ENCODE measurements at regions not wholly inside any gene's neighbourhood (a gene's known extent, or its start where the extent isn't known, plus 50 kb on each side); places are given as distances from the start of the nearest gene placed in this dataset.
"Not testable (repeated sequence)": the region's sequence is repeated elsewhere in the genome, so short reads cannot be mapped to it uniquely, and the experiment has no call there.

- Histone ChIP-seq H3K4me2 (ENCODE audit: low read depth, low read length, poor library complexity, severe bottlenecking) (no peak overlapping the region), H3K9ac (ENCODE audit: low read length) (no peak overlapping the region), H3K27me3 (ENCODE audit: low read length) (no peaks in the 10 kb centered on the region), H3K79me2 (ENCODE audit: low read length) (no peaks in the 10 kb centered on the region), H4K20me1 (ENCODE audit: insufficient read depth, low read depth, low read length) (no peaks in the 10 kb centered on the region), H3K9me2 (replicated peaks; ENCODE audit: insufficient read depth, low read length) (no peaks in the 10 kb centered on the region), H3K4me3 (ENCODE audit: low read length) (no peak overlapping the region), H3K36me3 (ENCODE audit: insufficient read depth, low read length) (no peaks in the 10 kb centered on the region), H3K27ac (ENCODE audit: low read length) (no peak overlapping the region), H3K9me3 (ENCODE audit: low read length) (no peaks in the 10 kb centered on the region), H2AFZ (ENCODE audit: low read length) (no peak overlapping the region), H3K4me1 (ENCODE audit: low read length) (no peaks in the 10 kb centered on the region)
- DNase-seq = no peak
Observed at GRCh38 chr17:14590459-14591250, 289.8 kb downstream of the HS3ST3B1 start.

- Histone ChIP-seq H3K4me3 (ENCODE audit: low read length) (no peak overlapping the region), H3K36me3 (ENCODE audit: insufficient read depth, low read length) (no peaks in the 10 kb centered on the region), H3K27me3 (ENCODE audit: low read length) (no peaks in the 10 kb centered on the region), H2AFZ (ENCODE audit: low read length) (no peak overlapping the region), H3K4me2 (ENCODE audit: low read depth, low read length, poor library complexity, severe bottlenecking) (no peak overlapping the region), H3K9me3 (ENCODE audit: low read length) (no peaks in the 10 kb centered on the region), H3K27ac (ENCODE audit: low read length) (no peak overlapping the region), H3K79me2 (ENCODE audit: low read length) (no peaks in the 10 kb centered on the region), H3K9me2 (replicated peaks; ENCODE audit: insufficient read depth, low read length) (no peaks in the 10 kb centered on the region), H3K9ac (ENCODE audit: low read length) (no peak overlapping the region), H3K4me1 (ENCODE audit: low read length) (no peaks in the 10 kb centered on the region), H4K20me1 (ENCODE audit: insufficient read depth, low read depth, low read length) (no peaks in the 10 kb centered on the region)
- DNase-seq = no peak
Observed at GRCh38 chr17:14585099-14585498, 284.2 kb downstream of the HS3ST3B1 start.

DNA sequence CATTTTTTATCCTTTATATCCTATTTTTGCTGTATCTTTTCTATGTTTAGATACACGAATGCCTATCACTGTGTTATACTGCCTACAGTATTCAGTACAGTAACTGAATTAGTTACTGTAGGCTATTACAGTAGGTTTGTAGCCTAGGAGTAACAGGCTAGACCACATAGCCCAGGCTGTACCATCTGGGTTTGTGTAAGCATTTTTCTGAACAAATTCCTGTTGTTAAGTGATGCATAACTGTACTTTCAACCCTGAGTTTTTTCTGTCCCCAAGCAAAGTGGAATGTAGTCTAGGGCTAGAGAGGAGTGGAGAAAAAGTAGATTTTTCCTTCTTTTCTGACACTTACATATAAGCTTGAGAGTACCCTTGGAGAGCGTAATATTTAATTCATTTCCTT is 282.1 kb downstream of the HS3ST3B1 start:
- H2AFZ ChIP-seq (ENCODE audit: low read length) = no peak overlapping the region
- H3K27ac ChIP-seq (ENCODE audit: low read length) = no peak overlapping the region
- no peak overlapping the region for H3K4me3 ChIP-seq (ENCODE audit: low read length)
- no peaks in the 10 kb centered on the region for H3K9me3 ChIP-seq (ENCODE audit: low read length)
- DNase-seq = no peak
- H3K36me3 ChIP-seq (ENCODE audit: insufficient read depth, low read length) = no peaks in the 10 kb centered on the region
- H3K79me2 ChIP-seq (ENCODE audit: low read length) = no peaks in the 10 kb centered on the region
- H3K4me2 ChIP-seq (ENCODE audit: low read depth, low read length, poor library complexity, severe bottlenecking) = no peak overlapping the region
- H3K4me1 ChIP-seq (ENCODE audit: low read length) = no peaks in the 10 kb centered on the region
- no peaks in the 10 kb centered on the region for H4K20me1 ChIP-seq (ENCODE audit: insufficient read depth, low read depth, low read length)
- no peaks in the 10 kb centered on the region for H3K9me2 ChIP-seq (replicated peaks; ENCODE audit: insufficient read depth, low read length)
- no peaks in the 10 kb centered on the region for H3K27me3 ChIP-seq (ENCODE audit: low read length)
- H3K9ac ChIP-seq (ENCODE audit: low read length) = no peak overlapping the region

- 0 out of 2 replicates have a peak, but pooled peaks cover 2% of the 10 kb centered on the region for H3K9me3 ChIP-seq (ENCODE audit: low read length)
- no peak overlapping the region for H3K4me2 ChIP-seq (ENCODE audit: low read depth, low read length, poor library complexity, severe bottlenecking)
- H3K4me3 ChIP-seq (ENCODE audit: low read length) = no peak overlapping the region
- H3K79me2 ChIP-seq (ENCODE audit: low read length) = no peaks in the 10 kb centered on the region
- H3K27me3 ChIP-seq (ENCODE audit: low read length) = no peaks in the 10 kb centered on the region
- H2AFZ ChIP-seq (ENCODE audit: low read length) = no peak overlapping the region
- H3K9me2 ChIP-seq (replicated peaks; ENCODE audit: insufficient read depth, low read length) = no peaks in the 10 kb centered on the region
- H3K9ac ChIP-seq (ENCODE audit: low read length) = no peak overlapping the region
- no peak for DNase-seq
- H3K27ac ChIP-seq (ENCODE audit: low read length) = no peak overlapping the region
- H3K36me3 ChIP-seq (ENCODE audit: insufficient read depth, low read length) = no peaks in the 10 kb centered on the region
- H3K4me1 ChIP-seq (ENCODE audit: low read length) = no peaks in the 10 kb centered on the region
- H4K20me1 ChIP-seq (ENCODE audit: insufficient read depth, low read depth, low read length) = no peaks in the 10 kb centered on the region
Observed at GRCh38 chr17:14581186-14581830, 280.4 kb downstream of the HS3ST3B1 start.

GRCh38 chr17:14580499-14580898 is 279.6 kb downstream of the HS3ST3B1 start:
- Histone ChIP-seq H3K9ac (ENCODE audit: low read length) (no peak overlapping the region), H2AFZ (ENCODE audit: low read length) (no peak overlapping the region), H3K9me2 (replicated peaks; ENCODE audit: insufficient read depth, low read length) (no peaks in the 10 kb centered on the region), H3K27ac (ENCODE audit: low read length) (no peak overlapping the region), H4K20me1 (ENCODE audit: insufficient read depth, low read depth, low read length) (no peaks in the 10 kb centered on the region), H3K79me2 (ENCODE audit: low read length) (no peaks in the 10 kb centered on the region), H3K27me3 (ENCODE audit: low read length) (no peaks in the 10 kb centered on the region), H3K4me2 (ENCODE audit: low read depth, low read length, poor library complexity, severe bottlenecking) (no peak overlapping the region), H3K36me3 (ENCODE audit: insufficient read depth, low read length) (no peaks in the 10 kb centered on the region), H3K4me3 (ENCODE audit: low read length) (no peak overlapping the region), H3K4me1 (ENCODE audit: low read length) (no peaks in the 10 kb centered on the region), H3K9me3 (ENCODE audit: low read length) (0 out of 2 replicates have a peak, but pooled peaks cover 2% of the 10 kb centered on the region)
- no peak for DNase-seq

DNA sequence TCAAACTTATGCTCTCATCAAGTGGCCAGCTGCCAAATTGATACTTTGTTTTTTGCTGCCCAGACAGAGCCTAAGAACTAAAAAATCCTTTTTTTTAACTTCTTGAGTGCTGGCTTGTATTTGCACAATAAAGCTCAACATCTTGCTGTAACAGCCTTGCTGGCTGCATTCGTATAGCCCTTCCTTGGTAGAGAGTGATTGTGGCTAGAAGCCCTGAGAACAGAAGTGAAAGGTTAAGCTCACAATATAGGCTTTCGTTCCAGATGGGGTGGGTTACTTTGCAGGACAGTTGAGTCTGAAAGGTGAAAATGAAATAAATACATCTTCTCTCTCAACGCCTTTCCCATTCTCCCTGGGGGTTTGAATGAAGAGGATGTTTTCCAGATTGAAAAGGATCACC is 278.8 kb downstream of the HS3ST3B1 start:
- H3K9me2 ChIP-seq (replicated peaks; ENCODE audit: insufficient read depth, low read length) = no peaks in the 10 kb centered on the region
- 0 out of 2 replicates have a peak, but pooled peaks cover 2% of the 10 kb centered on the region for H3K9me3 ChIP-seq (ENCODE audit: low read length)
- H4K20me1 ChIP-seq (ENCODE audit: insufficient read depth, low read depth, low read length) = no peaks in the 10 kb centered on the region
- no peak overlapping the region for H2AFZ ChIP-seq (ENCODE audit: low read length)
- H3K9ac ChIP-seq (ENCODE audit: low read length) = no peak overlapping the region
- no peaks in the 10 kb centered on the region for H3K27me3 ChIP-seq (ENCODE audit: low read length)
- H3K4me2 ChIP-seq (ENCODE audit: low read depth, low read length, poor library complexity, severe bottlenecking) = no peak overlapping the region
- H3K79me2 ChIP-seq (ENCODE audit: low read length) = no peaks in the 10 kb centered on the region
- no peaks in the 10 kb centered on the region for H3K4me1 ChIP-seq (ENCODE audit: low read length)
- no peaks in the 10 kb centered on the region for H3K36me3 ChIP-seq (ENCODE audit: insufficient read depth, low read length)
- no peak for DNase-seq
- no peak overlapping the region for H3K4me3 ChIP-seq (ENCODE audit: low read length)
- no peak overlapping the region for H3K27ac ChIP-seq (ENCODE audit: low read length)

DNA sequence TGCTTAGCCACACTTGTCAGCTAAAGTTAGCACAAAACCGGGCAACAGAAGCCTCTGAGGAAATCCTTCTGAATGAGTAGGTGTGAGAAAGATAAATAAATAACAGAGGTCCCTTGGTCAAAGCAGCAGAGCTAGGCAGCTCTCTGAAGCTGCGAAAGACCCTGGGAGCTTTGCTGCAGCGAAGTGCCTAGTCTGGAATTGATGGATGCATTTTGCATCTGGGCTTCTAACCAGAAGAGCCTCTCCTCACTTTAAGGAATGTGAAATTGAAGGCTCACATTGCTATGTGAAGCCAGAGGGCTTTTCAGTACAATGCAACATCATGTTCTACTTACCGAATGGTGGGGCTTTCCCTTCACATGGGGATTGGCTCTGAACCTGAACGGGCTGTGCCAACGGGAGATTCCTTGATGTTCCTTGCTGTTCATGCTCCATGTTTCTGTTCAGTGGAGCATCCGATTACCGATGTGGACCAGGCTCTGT is 274.6 kb downstream of the HS3ST3B1 start:
- no peak for DNase-seq
- no peak overlapping the region for H2AFZ ChIP-seq (ENCODE audit: low read length)
- no peaks in the 10 kb centered on the region for H3K4me1 ChIP-seq (ENCODE audit: low read length)
- H3K27ac ChIP-seq (ENCODE audit: low read length) = no peak overlapping the region
- 0 out of 2 replicates have a peak, but pooled peaks cover 2% of the 10 kb centered on the region for H3K9me3 ChIP-seq (ENCODE audit: low read length)
- H3K36me3 ChIP-seq (ENCODE audit: insufficient read depth, low read length) = no peaks in the 10 kb centered on the region
- no peaks in the 10 kb centered on the region for H4K20me1 ChIP-seq (ENCODE audit: insufficient read depth, low read depth, low read length)
- no peaks in the 10 kb centered on the region for H3K79me2 ChIP-seq (ENCODE audit: low read length)
- no peak overlapping the region for H3K4me2 ChIP-seq (ENCODE audit: low read depth, low read length, poor library complexity, severe bottlenecking)
- H3K4me3 ChIP-seq (ENCODE audit: low read length) = no peak overlapping the region
- no peaks in the 10 kb centered on the region for H3K27me3 ChIP-seq (ENCODE audit: low read length)
- no peak overlapping the region for H3K9ac ChIP-seq (ENCODE audit: low read length)
- H3K9me2 ChIP-seq (replicated peaks; ENCODE audit: insufficient read depth, low read length) = no peaks in the 10 kb centered on the region

DNA sequence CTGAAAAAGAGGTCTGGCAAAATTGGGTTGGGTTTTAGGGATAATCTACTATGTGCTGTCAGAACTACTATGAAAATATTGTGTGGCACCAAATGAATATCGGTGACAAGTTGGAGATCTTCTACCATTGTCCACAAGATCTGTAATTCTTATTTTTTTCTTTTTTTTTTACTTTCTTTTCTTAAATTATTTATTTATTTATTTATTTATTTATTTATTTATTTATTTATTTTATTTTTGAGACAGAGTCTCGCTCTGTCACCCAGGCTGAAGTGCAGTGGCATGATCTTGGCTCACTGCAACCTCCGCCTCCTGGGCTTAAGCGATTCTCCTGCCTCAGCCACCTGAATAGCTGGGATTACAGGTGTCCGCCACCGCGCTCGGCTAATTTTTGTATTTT is 259.4 kb downstream of the HS3ST3B1 start:
- not testable (repeated sequence) for H3K79me2 ChIP-seq (ENCODE audit: low read length); H3K4me2 ChIP-seq (ENCODE audit: low read depth, low read length, poor library complexity, severe bottlenecking); H3K27me3 ChIP-seq (ENCODE audit: low read length); H2AFZ ChIP-seq (ENCODE audit: low read length); H4K20me1 ChIP-seq (ENCODE audit: insufficient read depth, low read depth, low read length); H3K36me3 ChIP-seq (ENCODE audit: insufficient read depth, low read length); H3K9me2 ChIP-seq (replicated peaks; ENCODE audit: insufficient read depth, low read length); DNase-seq; H3K9me3 ChIP-seq (ENCODE audit: low read length); H3K4me3 ChIP-seq (ENCODE audit: low read length); H3K9ac ChIP-seq (ENCODE audit: low read length); H3K4me1 ChIP-seq (ENCODE audit: low read length); H3K27ac ChIP-seq (ENCODE audit: low read length)
